Thyroid gland (tissue), 4 donors: ENCODE measurements at regions not wholly inside any gene's neighbourhood (a gene's known extent, or its start where the extent isn't known, plus 50 kb on each side); places are given as distances from the start of the nearest gene placed in this dataset.

Experiments used
- POLR2A ChIP-seq, 2 donors: fragments of 450-650 bp; IDR thresholded peaks; one replicate each; pipeline ENCODE4 v1.6.1; 2017; ENCODE audit warnings: antibody characterized with exemption in 2 of 2, mild to moderate bottlenecking in 2 of 2, moderate library complexity in 1 of 2
- TF ChIP-seq, protein P1 (sequence below), 6 experiments: fragments of 200-600 bp in 3 of 6; fragments of 450-650 bp in 3 of 6; sonication (generic) in 3 of 6; IDR thresholded peaks; one replicate each; pipeline ENCODE4 v1.5.1; 2016 to 2019; ENCODE audit warnings: antibody characterized with exemption in 6 of 6, mild to moderate bottlenecking in 2 of 6, inconsistent platforms in 1 of 6, moderate library complexity in 1 of 6

GRCh38 chr3:55339819-55340218, 147.3 kb downstream of the WNT5A start:
- TF ChIP-seq, protein P1, sequence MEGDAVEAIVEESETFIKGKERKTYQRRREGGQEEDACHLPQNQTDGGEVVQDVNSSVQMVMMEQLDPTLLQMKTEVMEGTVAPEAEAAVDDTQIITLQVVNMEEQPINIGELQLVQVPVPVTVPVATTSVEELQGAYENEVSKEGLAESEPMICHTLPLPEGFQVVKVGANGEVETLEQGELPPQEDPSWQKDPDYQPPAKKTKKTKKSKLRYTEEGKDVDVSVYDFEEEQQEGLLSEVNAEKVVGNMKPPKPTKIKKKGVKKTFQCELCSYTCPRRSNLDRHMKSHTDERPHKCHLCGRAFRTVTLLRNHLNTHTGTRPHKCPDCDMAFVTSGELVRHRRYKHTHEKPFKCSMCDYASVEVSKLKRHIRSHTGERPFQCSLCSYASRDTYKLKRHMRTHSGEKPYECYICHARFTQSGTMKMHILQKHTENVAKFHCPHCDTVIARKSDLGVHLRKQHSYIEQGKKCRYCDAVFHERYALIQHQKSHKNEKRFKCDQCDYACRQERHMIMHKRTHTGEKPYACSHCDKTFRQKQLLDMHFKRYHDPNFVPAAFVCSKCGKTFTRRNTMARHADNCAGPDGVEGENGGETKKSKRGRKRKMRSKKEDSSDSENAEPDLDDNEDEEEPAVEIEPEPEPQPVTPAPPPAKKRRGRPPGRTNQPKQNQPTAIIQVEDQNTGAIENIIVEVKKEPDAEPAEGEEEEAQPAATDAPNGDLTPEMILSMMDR (IDR thresholded peaks at IDR 0.05) = no peak
- no peak for TF ChIP-seq POLR2A (IDR thresholded peaks at IDR 0.05)
